ENCODE measurements at regions not wholly inside any gene's neighbourhood (a gene's known extent, or its start where the extent isn't known, plus 50 kb on each side); places are given as distances from the start of the nearest gene placed in this dataset.

DNA sequence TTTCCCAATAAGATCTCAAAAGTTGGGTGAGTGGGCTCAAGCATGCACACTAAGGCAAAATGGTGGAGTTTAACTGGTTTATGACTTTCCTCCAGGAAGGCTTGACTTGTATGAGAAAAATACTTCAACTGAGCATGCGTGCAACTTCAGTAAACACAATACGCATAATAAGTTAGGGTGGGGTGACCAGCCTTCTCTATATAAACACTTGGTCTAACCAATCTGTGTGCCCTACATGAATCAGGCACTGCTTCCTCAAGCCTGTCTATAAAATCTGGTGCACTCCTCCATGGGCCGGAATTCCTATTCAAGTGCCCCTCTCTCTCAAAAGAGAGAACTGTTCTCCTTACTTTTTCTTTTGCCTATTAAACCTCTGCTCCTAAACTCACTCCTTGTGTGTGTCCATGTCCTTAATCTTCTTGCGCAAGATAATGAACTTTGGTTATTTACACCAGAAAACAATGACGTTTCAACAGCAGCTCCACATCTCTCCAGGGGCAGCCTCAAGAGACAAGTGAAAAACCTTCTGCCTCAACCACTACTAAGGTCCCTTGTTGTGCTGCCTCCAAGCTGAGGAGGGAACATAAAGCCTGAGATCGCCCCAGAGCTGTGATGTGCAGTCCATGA lies 352.6 kb downstream of the CAAP1 start:
- TF ChIP-seq POLR2A (IDR thresholded peaks at IDR 0.05) (no peak), CTCF (IDR thresholded peaks at IDR 0.05) (no peak)

Measured in lower leg skin (tissue), 3 donors.